GM12891 (cell line): ENCODE measurements at regions not wholly inside any gene's neighbourhood (a gene's known extent, or its start where the extent isn't known, plus 50 kb on each side); places are given as distances from the start of the nearest gene placed in this dataset.
"Not testable (repeated sequence)": the region's sequence is repeated elsewhere in the genome, so short reads cannot be mapped to it uniquely, and the experiment has no call there.

ENCODE experiments used
- POLR2AphosphoS5 ChIP-seq: IDR thresholded peaks from 2 replicates; pipeline ENCODE4 v1.6.1; 2011; ENCODE audit warnings: low read depth, low read length, control low read depth
- TAF1 ChIP-seq: IDR thresholded peaks from 2 replicates; pipeline ENCODE4 v1.6.1; 2011; ENCODE audit warnings: low read depth, low read length, control low read depth

GRCh38 chr5:12574298-12575093 lies 670.2 kb upstream of the CTNND2 start:
- TF ChIP-seq POLR2AphosphoS5, TAF1: not testable (repeated sequence)
